Endothelial cell of umbilical vein (primary cell): ENCODE measurements at regions not wholly inside any gene's neighbourhood (a gene's known extent, or its start where the extent isn't known, plus 50 kb on each side); places are given as distances from the start of the nearest gene placed in this dataset.

Source experiments
- CTCF ChIP-seq, 2 donors: IDR thresholded peaks; 1 replicate in 1 of 2; 2 replicates in 1 of 2; pipeline ENCODE4 v1.5.1; 2011; ENCODE audit warnings: low read length in 2 of 2, mild to moderate bottlenecking in 2 of 2, moderate library complexity in 2 of 2, control low read depth in 1 of 2, inconsistent platforms in 1 of 2, low read depth in 1 of 2; ENCODE audit not compliant: insufficient read depth in 1 of 2; ENCODE audit errors: extremely low read depth in 1 of 2
- POLR2A ChIP-seq: IDR thresholded peaks from 2 replicates; pipeline ENCODE4 v1.6.1; 2012; ENCODE audit warnings: low read depth, mild to moderate bottlenecking, control low read depth, low read length
- POLR2AphosphoS5 ChIP-seq: IDR thresholded peaks from 2 replicates; pipeline ENCODE4 v1.6.1; 2012; ENCODE audit warnings: low read depth, mild to moderate bottlenecking, control low read depth, low read length, moderate library complexity; ENCODE audit not compliant: insufficient read depth
- TF ChIP-seq, protein P1 (sequence below): IDR thresholded peaks from 2 replicates; pipeline ENCODE4 v1.6.1; 2011; ENCODE audit not compliant: insufficient read depth, insufficient read length

DNA sequence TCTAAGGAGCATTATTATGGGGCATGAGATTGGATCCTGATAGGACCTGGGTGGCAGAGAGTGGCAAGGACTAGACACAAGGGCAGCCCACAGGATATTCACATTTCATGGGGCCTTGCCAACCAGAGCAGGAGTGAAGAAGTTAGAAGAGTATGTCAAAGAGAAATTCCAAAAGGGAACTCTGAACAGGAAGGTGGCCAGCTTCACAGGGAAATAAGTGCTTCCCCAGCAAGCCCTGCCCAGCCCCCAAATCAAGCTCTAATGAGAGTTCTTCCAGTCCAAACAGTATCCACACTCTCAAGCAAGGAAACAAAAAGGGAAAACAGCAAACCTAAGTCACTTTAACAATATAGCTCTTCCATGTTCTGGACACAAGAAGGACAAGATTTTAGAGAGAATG is 130.2 kb upstream of the COL8A1 start:
- TF ChIP-seq POLR2A (no peak), CTCF (IDR thresholded peaks at IDR 0.05; ENCODE audit: extremely low read depth in 1 of 2, insufficient read depth in 1 of 2, low read depth in 1 of 2, low read length in 2 of 2) (no peak), POLR2AphosphoS5 (no peak)
- TF ChIP-seq, protein P1, sequence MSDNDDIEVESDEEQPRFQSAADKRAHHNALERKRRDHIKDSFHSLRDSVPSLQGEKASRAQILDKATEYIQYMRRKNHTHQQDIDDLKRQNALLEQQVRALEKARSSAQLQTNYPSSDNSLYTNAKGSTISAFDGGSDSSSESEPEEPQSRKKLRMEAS: no peak
